Tibial artery (tissue), 4 donors: ENCODE measurements at regions not wholly inside any gene's neighbourhood (a gene's known extent, or its start where the extent isn't known, plus 50 kb on each side); places are given as distances from the start of the nearest gene placed in this dataset.
"Not testable (repeated sequence)": the region's sequence is repeated elsewhere in the genome, so short reads cannot be mapped to it uniquely, and the experiment has no call there.

Experiments
- DNase-seq, 2 donors: peaks; one replicate each; pipeline ENCODE4 v3.0.0-alpha.2; 2019
- H3K27ac ChIP-seq, 2 donors: fragments of 200-600 bp; sonication (generic) in 1 of 2; 1 replicate in 1 of 2; 2 replicates in 1 of 2; pipeline ENCODE4 v1.5.1; 2018 to 2019; ENCODE audit warnings: mild to moderate bottlenecking in 1 of 2
- H3K27me3 ChIP-seq, 2 donors: fragments of 200-600 bp; sonication (generic) in 1 of 2; one replicate each; pipeline versions ENCODE4 v1.5.1 to v1.6.0; 2016 to 2019
- H3K36me3 ChIP-seq, 3 donors: fragments of 200-600 bp; sonication (generic) in 2 of 3; one replicate each; pipeline ENCODE4 v1.5.1; 2016 to 2019; ENCODE audit warnings: mild to moderate bottlenecking in 2 of 3
- H3K4me1 ChIP-seq, 4 donors: fragments of 200-600 bp; sonication (generic) in 2 of 4; 1 replicate in 3 of 4; 2 replicates in 1 of 4; pipeline ENCODE4 v1.5.1; 2016 to 2019
- H3K4me3 ChIP-seq, 2 donors: fragments of 200-600 bp; sonication (generic) in 1 of 2; 1 replicate in 1 of 2; 2 replicates in 1 of 2; pipeline ENCODE4 v1.5.1; 2018 to 2019; ENCODE audit warnings: mild to moderate bottlenecking in 2 of 2
- H3K9me3 ChIP-seq, 3 donors: fragments of 200-600 bp; sonication (generic) in 1 of 3; one replicate each; pipeline ENCODE4 v1.5.1; 2016 to 2019
- CTCF ChIP-seq, 2 experiments: fragments of 200-600 bp in 1 of 2; fragments of 450-650 bp in 1 of 2; IDR thresholded peaks; one replicate each; pipeline ENCODE4 v1.5.1; 2017 to 2019; ENCODE audit warnings: antibody characterized with exemption in 2 of 2, mild to moderate bottlenecking in 1 of 2, moderate library complexity in 1 of 2
- intact Hi-C: fragments of 100-400 bp; cut with DNase I; formaldehyde crosslinking; loops from one replicate; pipeline ENCODE4 v1.15.0; 2023; ENCODE audit warnings: low total_unique reads

- no peak overlapping the region for H3K27ac ChIP-seq
- no peaks in the 10 kb centered on the region for H3K9me3 ChIP-seq
- no peak overlapping the region for H3K4me3 ChIP-seq
- no peaks in the 10 kb centered on the region for H3K27me3 ChIP-seq
- H3K36me3 ChIP-seq = no peaks in the 10 kb centered on the region
- TF ChIP-seq CTCF (IDR thresholded peaks at IDR 0.05) = no peak
- intact Hi-C loops = no loop called here
- H3K4me1 ChIP-seq = no peaks in the 10 kb centered on the region
- DNase-seq = no peak
These were observed 109.0 kb upstream of the SLC16A7 start for GRCh38 chr12:59486827-59487226.

DNA sequence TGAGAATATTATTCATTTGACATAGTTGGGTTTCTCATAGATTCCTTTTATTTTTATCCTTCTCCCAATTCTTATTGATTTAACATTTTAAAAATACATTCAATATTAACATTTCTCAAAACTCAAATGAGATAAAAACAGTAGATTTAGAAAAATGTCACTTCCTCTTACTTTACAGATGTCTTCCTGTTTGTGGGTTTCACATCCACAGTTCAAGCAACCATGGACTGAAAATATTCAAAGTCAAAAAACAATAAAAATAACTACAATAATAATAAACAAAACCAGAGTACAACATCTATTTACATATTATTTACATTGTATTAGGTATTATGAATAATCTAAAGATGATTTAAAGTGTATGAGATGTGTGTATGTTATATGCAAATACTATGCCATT is 111.3 kb upstream of the SLC16A7 start:
- Histone ChIP-seq H3K4me3 (no peak overlapping the region), H3K4me1 (no peaks in the 10 kb centered on the region), H3K27me3 (no peaks in the 10 kb centered on the region), H3K9me3 (no peaks in the 10 kb centered on the region), H3K36me3 (no peaks in the 10 kb centered on the region), H3K27ac (no peak overlapping the region)
- no peak for DNase-seq
- TF ChIP-seq CTCF (IDR thresholded peaks at IDR 0.05) = no peak
- intact Hi-C loops = no loop called here

- H3K27ac ChIP-seq, H3K4me3 ChIP-seq, H3K4me1 ChIP-seq, DNase-seq, intact Hi-C loops, H3K9me3 ChIP-seq, H3K27me3 ChIP-seq, H3K36me3 ChIP-seq: not testable (repeated sequence)
These were observed 121.6 kb upstream of the SLC16A7 start for GRCh38 chr12:59474236-59474635.

GRCh38 chr12:59472273-59472672 is 123.6 kb upstream of the SLC16A7 start:
- DNase-seq = no peak
- TF ChIP-seq CTCF (IDR thresholded peaks at IDR 0.05) = no peak
- no peaks in the 10 kb centered on the region for H3K4me1 ChIP-seq
- H3K9me3 ChIP-seq = peaks cover 0 to 9% (median 0%) of the 10 kb centered on the region in 3 donors
- no peaks in the 10 kb centered on the region for H3K27me3 ChIP-seq
- no peak overlapping the region for H3K27ac ChIP-seq
- no peak overlapping the region for H3K4me3 ChIP-seq
- H3K36me3 ChIP-seq = no peaks in the 10 kb centered on the region
- intact Hi-C loops = no loop called here

DNA sequence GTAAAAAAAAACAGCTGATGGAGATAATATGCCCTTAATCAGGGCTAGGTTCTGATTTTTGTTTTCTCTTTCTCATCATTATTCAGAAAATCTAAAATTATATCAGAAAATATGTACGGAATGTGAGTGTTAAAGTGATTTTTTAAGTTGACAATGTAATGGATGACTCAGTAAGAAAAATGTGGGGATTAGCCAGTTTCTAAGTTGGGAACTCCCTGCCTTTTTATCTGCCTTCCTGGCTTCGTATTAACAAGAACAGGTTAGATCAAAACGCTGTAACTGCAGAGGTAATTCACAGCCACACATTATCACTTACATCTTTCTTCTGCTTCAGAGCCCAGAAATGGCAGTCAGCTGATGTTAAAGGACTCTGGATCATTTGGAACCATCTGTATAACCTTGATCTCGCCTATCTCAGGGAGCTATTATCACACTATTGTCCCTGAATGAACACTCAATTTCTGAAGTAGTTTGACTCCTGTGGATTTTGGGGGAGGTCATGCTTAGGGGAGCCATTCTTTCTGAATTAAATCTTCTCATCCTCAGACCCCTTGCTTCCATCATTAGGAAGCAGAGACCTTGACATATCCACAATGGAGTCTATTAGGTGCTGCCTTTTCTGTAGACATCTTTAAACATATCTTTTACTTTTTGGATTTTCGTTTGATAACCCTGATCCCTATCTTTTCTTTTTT is 135.7 kb upstream of the SLC16A7 start:
- intact Hi-C loops = no loop called here

DNA sequence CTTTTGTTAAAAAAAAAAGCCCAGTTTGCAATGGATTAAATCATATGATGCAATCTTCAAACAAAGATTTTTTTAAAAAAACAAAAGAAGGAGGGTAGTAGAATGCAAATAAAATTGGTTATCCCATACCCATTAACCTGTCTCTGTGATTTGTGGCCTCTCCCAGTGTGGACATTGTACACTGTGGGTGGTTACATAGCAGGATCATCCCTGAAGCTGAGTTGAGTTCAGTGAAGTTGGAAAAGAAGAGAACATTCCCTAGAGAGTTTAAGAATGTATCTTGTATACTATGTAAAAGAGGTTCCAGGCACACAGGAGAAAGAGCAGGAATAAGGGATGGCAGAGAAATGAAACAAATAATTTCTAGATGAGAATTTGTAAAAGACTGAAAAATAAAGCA is 142.4 kb upstream of the SLC16A7 start:
- no peak for TF ChIP-seq CTCF (IDR thresholded peaks at IDR 0.05)
- intact Hi-C loops = no loop called here
- no peaks in the 10 kb centered on the region for H3K36me3 ChIP-seq

More for the DNA sequence above, 135.7 kb upstream of the SLC16A7 start:
- no peak for TF ChIP-seq CTCF (IDR thresholded peaks at IDR 0.05)
- no peaks in the 10 kb centered on the region for H3K36me3 ChIP-seq
- H3K4me1 ChIP-seq = peaks cover 0 to 9% (median 2%) of the 10 kb centered on the region in 4 donors
- H3K4me3 ChIP-seq = no peak overlapping the region
- no peak for DNase-seq
- no peaks in the 10 kb centered on the region for H3K27me3 ChIP-seq
- H3K9me3 ChIP-seq = no peaks in the 10 kb centered on the region
- no peak overlapping the region for H3K27ac ChIP-seq

More for the DNA sequence above, 142.4 kb upstream of the SLC16A7 start:
- H3K4me3 ChIP-seq = no peak overlapping the region
- no peaks in the 10 kb centered on the region for H3K9me3 ChIP-seq
- no peak overlapping the region for H3K27ac ChIP-seq
- H3K27me3 ChIP-seq = no peaks in the 10 kb centered on the region
- H3K4me1 ChIP-seq = peaks cover 0 to 12% (median 3%) of the 10 kb centered on the region in 4 donors
- DNase-seq = no peak
